GM12878 (cell line): ENCODE measurements at regions not wholly inside any gene's neighbourhood (a gene's known extent, or its start where the extent isn't known, plus 50 kb on each side); places are given as distances from the start of the nearest gene placed in this dataset.

Source experiments
- ATAC-seq: fragments of 200-7000 bp; cut with Tn5 transposase; 3 replicates; pipeline ENCODE4 v1.9.1; 2020; ENCODE audit warnings: mild to moderate bottlenecking, moderate library complexity
- BruUV-seq: library from RNA; stranded (reverse); fragments of 400-500 nt; replicated peaks from 2 replicates; lab custom pipeline; 2021; lab: Mats Ljungman, UMichigan
- CTCF ChIA-PET: fragments of 300-600 bp; sonication (Branson Sonifier 250); formaldehyde crosslinking; extraction: SDS; loops from one replicate; lab custom pipeline; 2021; ENCODE audit warnings: inconsistent platforms; lab: Yijun Ruan, JAX
- POLR2A ChIA-PET: fragments of 350-600 bp; formaldehyde crosslinking; extraction: SDS; loops from one replicate; lab custom pipeline; 2021; ENCODE audit warnings: inconsistent platforms; lab: Charles Lee
- RAD21 ChIA-PET: fragments of 300-600 bp; sonication (Branson Sonifier 250); formaldehyde crosslinking; loops from one replicate; lab custom pipeline; 2023; ENCODE audit warnings: antibody characterized with exemption; ENCODE audit not compliant: unreplicated experiment; lab: Charles Lee
- SMC1A ChIA-PET: fragments of 300-600 bp; sonication (Branson Sonifier 250); formaldehyde crosslinking; loops from one replicate; lab custom pipeline; 2023; ENCODE audit not compliant: unreplicated experiment, uncharacterized antibody; lab: Charles Lee
- DNase-seq: peaks from one replicate; pipeline ENCODE4 v3.0.0-alpha.2; 2011; ENCODE audit warnings: low read depth, low spot score
- FAIRE-seq: peaks from 3 replicates; lab custom pipeline; 2011; peaks lifted over from hg19 to GRCh38; lab: Jason Lieb, UNC
- H2AFZ ChIP-seq: 2 replicates; pipeline ENCODE4 v1.6.0; 2011; ENCODE audit warnings: low read depth, low read length, control low read depth; ENCODE audit not compliant: control insufficient read depth
- H3K27ac ChIP-seq: 2 replicates; pipeline ENCODE4 v1.5.1; 2011; ENCODE audit warnings: control low read depth; ENCODE audit not compliant: control insufficient read depth, insufficient read depth
- H3K27me3 ChIP-seq, 2 experiments: replicated peaks in 1 of 2; 2 replicates each; pipeline versions ENCODE4 v1.6.0 to v1.6.1; 2011; ENCODE audit warnings: low read length in 1 of 2; ENCODE audit not compliant: control insufficient read depth in 2 of 2, insufficient read depth in 2 of 2
- H3K36me3 ChIP-seq, 2 experiments: 2 replicates each; pipeline ENCODE4 v1.5.1; 2011; ENCODE audit warnings: low read length in 1 of 2; ENCODE audit not compliant: control insufficient read depth in 2 of 2, insufficient read depth in 2 of 2
- H3K4me1 ChIP-seq: 2 replicates; pipeline ENCODE4 v1.6.1; 2011; ENCODE audit warnings: mild to moderate bottlenecking, low read length, moderate library complexity, mixed read lengths; ENCODE audit not compliant: control insufficient read depth, insufficient read depth
- H3K4me2 ChIP-seq: 2 replicates; pipeline ENCODE4 v1.6.0; 2011; ENCODE audit warnings: control low read depth; ENCODE audit not compliant: control insufficient read depth, insufficient read depth
- H3K4me3 ChIP-seq: fragments of 200-600 bp; sonication (generic); 2 replicates; pipeline ENCODE4 v1.5.1; 2016
- H3K79me2 ChIP-seq: 2 replicates; pipeline ENCODE4 v1.6.0; 2011; ENCODE audit warnings: low read length; ENCODE audit not compliant: control insufficient read depth, insufficient read depth
- H3K9ac ChIP-seq: 2 replicates; pipeline ENCODE4 v1.8.0; 2011; ENCODE audit warnings: low read length, control low read depth, mixed read lengths; ENCODE audit not compliant: control insufficient read depth, insufficient read depth
- H3K9me3 ChIP-seq: replicated peaks from 3 replicates; pipeline ENCODE4 v1.5.1; 2011; ENCODE audit warnings: mild to moderate bottlenecking, low read length; ENCODE audit not compliant: control insufficient read depth, insufficient read depth
- H4K20me1 ChIP-seq: 2 replicates; pipeline ENCODE4 v1.6.0; 2011; ENCODE audit not compliant: control insufficient read depth, insufficient read depth
- BCL11A ChIP-seq: IDR thresholded peaks from 2 replicates; pipeline ENCODE4 v1.6.1; 2011; ENCODE audit warnings: low read depth, low read length
- EGR1 ChIP-seq, 2 experiments: IDR thresholded peaks; 1 replicate in 1 of 2; 2 replicates in 1 of 2; pipeline ENCODE4 v1.6.1; 2011 to 2012; ENCODE audit warnings: low read depth in 2 of 2, low read length in 2 of 2, borderline replicate concordance in 1 of 2, mild to moderate bottlenecking in 1 of 2, moderate library complexity in 1 of 2
- JUND ChIP-seq: IDR thresholded peaks from 2 replicates; pipeline ENCODE4 v1.6.1; 2012; ENCODE audit warnings: low read depth, mild to moderate bottlenecking, low read length, improper control_type of control experiment, moderate library complexity
- PAX5 ChIP-seq: IDR thresholded peaks from 2 replicates; pipeline ENCODE4 v1.6.1; 2011; ENCODE audit warnings: low read depth, low read length, borderline replicate concordance
- PML ChIP-seq: IDR thresholded peaks from 2 replicates; pipeline ENCODE4 v1.6.1; 2012; ENCODE audit warnings: low read length, inconsistent platforms
- SMAD1 ChIP-seq: fragments of 450-650 bp; IDR thresholded peaks from 2 replicates; pipeline ENCODE4 v1.6.1; 2018; ENCODE audit warnings: mild to moderate bottlenecking, low read depth; ENCODE audit not compliant: partially characterized antibody
- SMAD5 ChIP-seq: IDR thresholded peaks from 2 replicates; pipeline ENCODE4 v1.6.1; 2016; ENCODE audit warnings: antibody characterized with exemption, low read depth
- SP1 ChIP-seq: IDR thresholded peaks from one replicate; pipeline ENCODE4 v1.6.1; 2011; ENCODE audit warnings: low read depth, low read length
- SRF ChIP-seq, 2 experiments: IDR thresholded peaks; 2 replicates each; pipeline ENCODE4 v1.6.1; 2011; ENCODE audit warnings: low read depth in 2 of 2, low read length in 2 of 2, mild to moderate bottlenecking in 1 of 2, moderate library complexity in 1 of 2
- WGBS: methylation state at CpG from one replicate; pipeline ENCODE4 v1.1.6; 2016; ENCODE audit warnings: low lambda C conversion rate; ENCODE audit not compliant: insufficient replicate concordance, insufficient coverage; ENCODE audit errors: missing lambda C conversion rate; 5-methylcytosine and 5-hydroxymethylcytosine counted together
- in situ Hi-C: fragments of 300-500 bp; cut with MboI; formaldehyde crosslinking; loops from 9 replicates; pipeline ENCODE4 v1.14.3; 2018; ENCODE audit warnings: mixed read lengths
- intact Hi-C: fragments of 100-400 bp; cut with micrococcal nuclease; formaldehyde crosslinking; loops from one replicate; pipeline ENCODE4 v1.14.2; 2022; ENCODE audit not compliant: unreplicated experiment
- TF ChIP-seq, protein P1 (sequence below): IDR thresholded peaks from 2 replicates; pipeline ENCODE4 v1.6.1; 2011; ENCODE audit warnings: borderline replicate concordance, low read depth, mild to moderate bottlenecking, moderate library complexity, mixed read lengths, low read length; ENCODE audit not compliant: insufficient read depth; ENCODE audit errors: extremely low read length

DNA sequence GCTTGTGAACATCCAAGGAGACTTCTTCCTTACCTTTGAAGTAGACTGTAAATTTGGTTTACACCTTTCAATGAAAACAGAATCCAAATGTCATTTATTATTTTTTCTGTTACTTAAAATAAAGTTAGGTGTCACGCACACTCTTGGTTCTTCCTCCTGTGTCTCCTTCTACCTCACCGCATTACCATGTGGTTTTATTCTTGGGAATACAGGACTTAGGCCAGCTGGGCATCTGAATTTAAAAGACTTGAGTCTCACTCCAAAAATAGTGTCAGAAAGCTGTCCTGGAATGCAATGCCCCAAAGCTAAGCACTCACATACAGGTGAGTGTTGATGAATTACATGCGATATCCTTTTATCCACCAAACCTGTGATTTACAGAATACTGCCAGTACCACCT is 66.4 kb downstream of the MAF start:
- H4K20me1 ChIP-seq, result no peaks in the 10 kb centered on the region
- no peak overlapping the region for H3K9ac ChIP-seq
- BruUV-seq, result no TSS peak
- POLR2A ChIA-PET, result no interaction called here
- no peak overlapping the region for H3K4me3 ChIP-seq
- ATAC-seq, result no peak
- no peak for DNase-seq
- H3K27ac ChIP-seq, result no peak overlapping the region
- no peaks in the 10 kb centered on the region for H3K36me3 ChIP-seq
- in situ Hi-C loops, result no loop called here
- no peaks in the 10 kb centered on the region for H3K9me3 ChIP-seq
- H3K79me2 ChIP-seq, result no peaks in the 10 kb centered on the region
- H2AFZ ChIP-seq, result no peak overlapping the region
- no peaks in the 10 kb centered on the region for H3K4me1 ChIP-seq
- CTCF ChIA-PET, result no interaction called here
- H3K27me3 ChIP-seq, result no peaks in the 10 kb centered on the region
- TF ChIP-seq SP1 (no peak), SMAD1 (no peak), SMAD5 (no peak), BCL11A (no peak), EGR1 (IDR thresholded peaks at IDR 0.05; ENCODE audit: borderline replicate concordance in 1 of 2, low read depth in 2 of 2, low read length in 2 of 2) (no peak), PML (no peak), SRF (IDR thresholded peaks at IDR 0.05; ENCODE audit: low read depth in 2 of 2, low read length in 2 of 2) (no peak), PAX5 (no peak), JUND (no peak)
- TF ChIP-seq, protein P1, sequence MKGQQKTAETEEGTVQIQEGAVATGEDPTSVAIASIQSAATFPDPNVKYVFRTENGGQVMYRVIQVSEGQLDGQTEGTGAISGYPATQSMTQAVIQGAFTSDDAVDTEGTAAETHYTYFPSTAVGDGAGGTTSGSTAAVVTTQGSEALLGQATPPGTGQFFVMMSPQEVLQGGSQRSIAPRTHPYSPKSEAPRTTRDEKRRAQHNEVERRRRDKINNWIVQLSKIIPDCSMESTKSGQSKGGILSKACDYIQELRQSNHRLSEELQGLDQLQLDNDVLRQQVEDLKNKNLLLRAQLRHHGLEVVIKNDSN, result no peak
- WGBS, result 72% methylated on average over 3 of the region's 3 CpGs
- no peak overlapping the region for H3K4me2 ChIP-seq
- RAD21 ChIA-PET, result no interaction called here
- SMC1A ChIA-PET, result interaction anchor here (1.0 kb wide), 1 partner anchor 8 kb away, joined by 3 read pairs; no protein-coding TSS in a partner anchor
- FAIRE-seq, result no peak
- intact Hi-C loops, result no loop called here
